ENCODE measurements at regions not wholly inside any gene's neighbourhood (a gene's known extent, or its start where the extent isn't known, plus 50 kb on each side); places are given as distances from the start of the nearest gene placed in this dataset.

GRCh38 chr5:61689153-61689846 lies 357.2 kb downstream of the ZSWIM6 start:
- intact Hi-C loops (cut with DNase I), result no loop called here
- peaks cover 0 to 7% (median 1%) of the 10 kb centered on the region in 4 donors for H3K9me3 ChIP-seq
- no peaks in the 10 kb centered on the region for H3K36me3 ChIP-seq
- no peak overlapping the region for H3K4me3 ChIP-seq
- H3K4me1 ChIP-seq, result peaks cover 0 to 3% (median 0%) of the 10 kb centered on the region in 4 donors
- TF ChIP-seq EP300 (IDR thresholded peaks at IDR 0.05), result no peak
- TF ChIP-seq POLR2AphosphoS5 (IDR thresholded peaks at IDR 0.05), result no peak
- TF ChIP-seq CTCF (IDR thresholded peaks at IDR 0.05), result no peak
- no peaks in the 10 kb centered on the region for H3K27me3 ChIP-seq
- 72 to 79% methylated on average over 3 of the region's 3 CpGs for WGBS, 2 donors
- no peak overlapping the region for H3K27ac ChIP-seq
- DNase-seq, result no peak

GRCh38 chr5:61697809-61698558 lies 365.9 kb downstream of the ZSWIM6 start:
- H3K27me3 ChIP-seq, result no peaks in the 10 kb centered on the region
- WGBS, 2 donors, result 79 to 80% methylated on average over 15 of the region's 15 CpGs
- no peaks in the 10 kb centered on the region for H3K4me1 ChIP-seq
- H3K36me3 ChIP-seq, result no peaks in the 10 kb centered on the region
- no peak for TF ChIP-seq POLR2AphosphoS5 (IDR thresholded peaks at IDR 0.05)
- TF ChIP-seq EP300 (IDR thresholded peaks at IDR 0.05), result no peak
- TF ChIP-seq POLR2A (IDR thresholded peaks at IDR 0.05), result no peak
- no peak for TF ChIP-seq CTCF (IDR thresholded peaks at IDR 0.05)
- intact Hi-C loops (cut with DNase I), result no loop called here
- H3K4me3 ChIP-seq, result no peak overlapping the region
- no peak overlapping the region for H3K27ac ChIP-seq
- DNase-seq, result no peak
- peaks cover 0 to 5% (median under 1%) of the 10 kb centered on the region in 4 donors for H3K9me3 ChIP-seq

- H3K4me1 ChIP-seq, result no peaks in the 10 kb centered on the region
- no peak for DNase-seq
- no peaks in the 10 kb centered on the region for H3K9me3 ChIP-seq
- intact Hi-C loops (cut with DNase I), result no loop called here
- no peak overlapping the region for H3K4me3 ChIP-seq
- no peak overlapping the region for H3K27ac ChIP-seq
- no peaks in the 10 kb centered on the region for H3K36me3 ChIP-seq
- WGBS, 2 donors, result 80 to 86% methylated on average over 4 of the region's 4 CpGs
- no peaks in the 10 kb centered on the region for H3K27me3 ChIP-seq
- TF ChIP-seq POLR2A (IDR thresholded peaks at IDR 0.05) (no peak), EP300 (IDR thresholded peaks at IDR 0.05) (no peak)
These were observed 370.0 kb downstream of the ZSWIM6 start for GRCh38 chr5:61701877-61702602.

- 77 to 84% methylated on average over 2 of the region's 2 CpGs for WGBS, 2 donors
- Histone ChIP-seq H3K4me1 (no peaks in the 10 kb centered on the region), H3K27me3 (no peaks in the 10 kb centered on the region), H3K9me3 (no peaks in the 10 kb centered on the region), H3K4me3 (no peak overlapping the region), H3K27ac (no peak overlapping the region), H3K36me3 (no peaks in the 10 kb centered on the region)
- no peak for DNase-seq
- intact Hi-C loops (cut with DNase I), result no loop called here
- TF ChIP-seq POLR2A (IDR thresholded peaks at IDR 0.05) (no peak), CTCF (IDR thresholded peaks at IDR 0.05) (no peak), EP300 (IDR thresholded peaks at IDR 0.05) (no peak), POLR2AphosphoS5 (IDR thresholded peaks at IDR 0.05) (no peak)
These were observed 370.7 kb downstream of the ZSWIM6 start for GRCh38 chr5:61702784-61703183.

- H3K27ac ChIP-seq, result no peak overlapping the region
- TF ChIP-seq EP300 (IDR thresholded peaks at IDR 0.05) (no peak), POLR2A (IDR thresholded peaks at IDR 0.05) (no peak)
- no peaks in the 10 kb centered on the region for H3K4me1 ChIP-seq
- H3K27me3 ChIP-seq, result no peaks in the 10 kb centered on the region
- H3K36me3 ChIP-seq, result no peaks in the 10 kb centered on the region
- H3K4me3 ChIP-seq, result no peak overlapping the region
- no peak for DNase-seq
- WGBS, 2 donors, result 57 to 78% methylated on average over 3 of the region's 3 CpGs
- intact Hi-C loops (cut with DNase I), result no loop called here
- H3K9me3 ChIP-seq, result no peaks in the 10 kb centered on the region
These were observed 372.2 kb downstream of the ZSWIM6 start for GRCh38 chr5:61704289-61704688.

All from sigmoid colon (tissue), 6 donors.